ENCODE measurements at regions not wholly inside any gene's neighbourhood (a gene's known extent, or its start where the extent isn't known, plus 50 kb on each side); places are given as distances from the start of the nearest gene placed in this dataset.
"Not testable (repeated sequence)": the region's sequence is repeated elsewhere in the genome, so short reads cannot be mapped to it uniquely, and the experiment has no call there.

DNA sequence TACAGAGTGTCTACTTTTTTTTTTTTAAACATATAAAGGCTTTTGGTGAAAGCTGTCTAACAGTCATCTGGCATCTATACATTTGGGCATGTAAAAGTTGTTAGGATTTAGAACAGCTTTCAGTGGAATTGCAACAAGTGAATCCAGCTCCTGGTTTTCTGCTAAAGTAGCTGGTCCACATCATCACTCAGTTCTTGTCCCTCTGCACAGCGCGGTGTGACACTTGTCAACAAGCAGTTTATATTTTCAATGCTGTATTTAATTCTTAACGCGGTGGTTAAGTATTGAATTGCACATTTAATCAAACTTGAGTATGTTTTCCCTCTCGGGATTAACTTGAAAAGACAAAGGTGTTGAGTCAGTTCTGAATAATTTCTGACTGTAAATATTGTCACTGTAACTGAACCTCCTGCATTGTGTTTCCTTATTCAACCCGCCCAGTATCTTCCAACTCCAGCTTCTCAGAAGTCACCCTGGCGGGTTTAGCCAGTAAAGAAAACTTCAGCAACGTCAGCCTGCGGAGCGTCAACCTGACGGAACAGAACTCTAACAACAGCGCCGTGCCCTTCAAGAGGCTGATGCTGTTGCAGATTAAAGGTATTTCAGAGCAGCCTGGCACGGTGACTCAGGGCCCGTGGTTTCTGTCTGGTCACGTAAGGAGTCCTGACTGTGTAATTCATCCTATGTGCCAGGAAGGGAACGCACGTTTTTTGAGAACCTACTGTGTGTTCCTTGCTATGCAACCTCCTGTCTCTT is 66.1 kb upstream of the LYZL2 start:
- DNase-seq: not testable (repeated sequence)

DNA sequence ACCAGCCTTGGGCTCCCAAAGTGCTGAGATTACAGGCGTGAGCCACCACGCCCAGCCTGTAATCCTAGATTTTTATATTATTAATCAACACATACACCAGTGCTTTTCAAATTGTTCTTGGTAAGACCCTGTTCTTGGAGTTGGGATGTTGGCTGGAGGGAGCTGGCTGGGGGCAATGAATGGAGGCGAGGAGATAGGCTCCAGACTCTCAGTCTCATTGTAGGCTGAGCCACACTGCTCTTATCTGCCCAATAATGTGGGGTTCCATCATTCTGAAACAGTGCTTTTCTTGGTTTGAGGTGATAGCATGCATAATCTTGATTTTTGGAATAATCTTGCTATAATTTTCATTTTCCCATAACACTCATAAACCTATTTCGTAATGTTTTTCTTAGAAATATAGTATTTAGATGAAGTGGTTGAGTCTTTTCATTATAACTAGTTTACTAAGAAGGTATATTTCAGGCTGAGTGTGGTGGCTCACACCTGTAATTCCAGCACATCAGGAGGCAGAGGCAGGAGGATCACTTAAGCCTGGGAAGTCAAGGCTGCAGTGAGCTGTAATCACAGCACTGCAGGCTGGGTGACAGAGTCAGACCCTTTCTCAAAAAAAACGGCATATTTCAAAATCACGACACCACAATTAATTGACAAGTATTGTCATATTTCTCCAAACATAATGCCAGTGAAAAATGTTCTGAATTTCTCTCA is 65.1 kb upstream of the LYZL2 start:
- no peak for DNase-seq

DNA sequence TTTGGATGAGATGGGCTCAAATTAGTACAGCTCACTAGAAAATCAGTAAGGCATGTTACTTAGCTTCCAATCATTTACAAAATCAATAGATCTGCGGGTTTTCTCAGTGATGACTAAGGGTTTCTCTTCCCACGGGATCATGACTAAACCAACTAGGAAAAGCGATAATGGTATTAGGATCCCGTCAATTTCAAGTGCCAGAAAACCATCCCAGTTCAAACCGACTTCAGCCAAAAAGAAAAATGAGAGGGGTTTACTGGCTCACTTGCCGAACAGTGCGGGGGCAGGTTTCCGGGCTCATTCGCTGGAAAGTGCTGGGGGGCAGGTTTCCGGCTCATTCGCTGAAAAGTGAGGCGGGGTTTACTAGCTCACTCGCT is 62.1 kb upstream of the LYZL2 start:
- DNase-seq: no peak

DNA sequence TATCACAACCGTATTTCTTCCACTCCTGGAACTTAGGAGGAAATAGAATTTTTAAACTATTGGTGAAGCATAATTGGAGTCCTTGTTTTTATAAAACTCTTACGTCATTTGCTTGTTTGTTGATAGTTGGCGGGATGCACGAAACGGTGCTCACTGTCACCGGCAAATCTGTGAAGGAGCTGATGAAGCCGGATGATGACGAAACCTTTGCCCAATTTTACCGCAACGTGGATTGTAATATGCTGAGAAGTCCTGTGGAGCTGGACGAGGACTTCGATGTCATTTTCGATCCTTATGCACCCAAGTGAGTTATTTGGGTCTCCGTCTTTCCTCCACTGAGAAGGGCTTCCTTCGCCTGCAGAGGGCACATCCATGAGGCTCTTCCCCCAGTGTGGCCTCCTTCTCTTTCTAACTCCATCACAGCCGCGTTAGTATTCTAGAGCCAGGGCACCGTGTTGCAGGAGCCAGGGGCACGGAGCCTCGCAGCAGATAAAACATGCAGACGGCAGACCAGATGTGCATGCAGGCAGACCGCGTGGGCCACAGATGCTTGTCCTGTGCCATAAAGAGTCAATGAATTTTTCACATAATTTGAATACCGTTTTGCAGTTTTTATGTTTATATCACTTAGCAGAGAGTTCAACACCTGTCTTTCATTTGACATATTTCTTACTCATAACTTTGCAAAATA is 61.5 kb upstream of the LYZL2 start:
- not testable (repeated sequence) for DNase-seq

DNA sequence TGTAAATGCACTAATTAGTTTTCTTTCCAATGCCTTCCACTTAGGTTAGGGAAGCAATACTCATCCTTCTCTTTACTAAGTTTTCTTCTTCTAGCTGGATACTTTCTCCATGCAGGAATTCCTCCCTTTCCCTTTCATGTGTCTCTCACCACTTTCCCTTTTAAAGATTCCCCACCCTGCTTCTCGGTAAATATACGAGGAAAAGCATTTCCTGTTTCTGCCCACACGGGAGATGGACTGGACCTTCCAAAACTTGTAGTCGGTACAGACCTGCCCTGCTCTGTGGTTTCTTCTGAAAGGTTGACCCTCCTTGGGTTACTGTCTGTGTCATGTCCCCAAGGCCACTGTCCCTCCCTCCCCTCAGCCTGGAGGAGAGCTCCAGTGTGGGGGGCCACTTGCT is 58.9 kb upstream of the LYZL2 start:
- no peak for DNase-seq

DNA sequence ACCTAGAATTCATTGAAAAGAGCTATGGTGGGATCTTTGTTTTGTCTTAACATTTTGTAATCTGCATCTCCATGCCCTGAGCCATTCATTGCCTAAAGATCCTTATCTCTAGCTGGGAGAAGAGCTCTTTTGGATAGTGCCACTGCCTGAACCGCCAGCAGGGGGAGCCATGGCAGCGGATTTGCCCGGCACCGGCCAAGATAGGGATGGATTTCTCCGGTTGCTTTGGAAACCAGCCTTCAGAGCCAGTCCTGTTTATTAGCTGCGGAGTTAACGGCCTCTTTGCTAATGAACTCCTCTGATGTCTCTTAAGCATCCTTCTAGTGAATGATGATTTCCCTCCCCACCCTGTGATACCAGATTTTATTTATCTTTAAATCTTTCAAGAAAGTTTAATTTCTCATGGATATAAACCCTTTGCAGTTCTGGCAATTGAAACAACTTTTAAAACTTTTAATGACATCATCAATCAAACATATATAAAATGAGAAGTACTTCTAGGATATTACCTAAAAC is 58.2 kb upstream of the LYZL2 start:
- DNase-seq: peak; percentile 76

DNA sequence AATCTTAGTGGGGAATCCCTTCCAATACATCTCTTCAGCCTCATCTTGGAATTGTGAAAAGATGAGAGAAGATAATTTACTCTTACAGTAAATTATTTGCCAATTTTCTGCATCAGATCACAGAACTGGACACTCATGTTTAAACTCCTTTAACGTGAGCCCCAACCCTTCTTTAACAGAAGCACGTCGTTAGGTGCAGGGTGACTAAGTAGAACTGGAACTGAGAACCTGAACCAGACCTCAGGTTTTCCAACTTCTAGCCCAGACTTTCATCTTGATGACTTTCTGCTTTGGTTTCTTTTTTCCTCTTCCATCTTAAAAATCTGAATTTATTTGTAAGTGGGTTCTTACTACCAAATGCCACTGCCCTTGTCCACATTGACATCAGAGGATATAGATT is 57.2 kb upstream of the LYZL2 start:
- no peak for DNase-seq

DNA sequence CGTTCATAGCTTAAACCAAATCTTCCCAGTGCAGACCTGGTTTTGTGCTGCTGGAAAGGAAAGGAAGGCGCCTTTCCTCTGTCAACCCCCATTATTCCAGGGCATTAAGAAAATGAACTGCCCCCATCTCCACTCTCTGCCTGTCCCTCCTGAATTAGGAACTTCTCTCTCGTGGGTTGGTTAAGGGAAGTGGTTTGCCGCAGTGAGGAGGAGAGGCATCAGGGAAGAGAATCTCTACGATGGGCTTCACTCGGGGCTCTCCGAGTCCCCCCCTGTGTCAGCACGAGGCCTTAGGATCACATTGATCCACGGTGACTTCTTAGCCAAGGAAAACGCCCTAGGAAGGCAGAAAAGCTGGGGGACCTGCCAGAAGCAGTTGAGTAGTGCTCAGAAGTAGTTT is 53.9 kb upstream of the LYZL2 start:
- no peak for DNase-seq

DNA sequence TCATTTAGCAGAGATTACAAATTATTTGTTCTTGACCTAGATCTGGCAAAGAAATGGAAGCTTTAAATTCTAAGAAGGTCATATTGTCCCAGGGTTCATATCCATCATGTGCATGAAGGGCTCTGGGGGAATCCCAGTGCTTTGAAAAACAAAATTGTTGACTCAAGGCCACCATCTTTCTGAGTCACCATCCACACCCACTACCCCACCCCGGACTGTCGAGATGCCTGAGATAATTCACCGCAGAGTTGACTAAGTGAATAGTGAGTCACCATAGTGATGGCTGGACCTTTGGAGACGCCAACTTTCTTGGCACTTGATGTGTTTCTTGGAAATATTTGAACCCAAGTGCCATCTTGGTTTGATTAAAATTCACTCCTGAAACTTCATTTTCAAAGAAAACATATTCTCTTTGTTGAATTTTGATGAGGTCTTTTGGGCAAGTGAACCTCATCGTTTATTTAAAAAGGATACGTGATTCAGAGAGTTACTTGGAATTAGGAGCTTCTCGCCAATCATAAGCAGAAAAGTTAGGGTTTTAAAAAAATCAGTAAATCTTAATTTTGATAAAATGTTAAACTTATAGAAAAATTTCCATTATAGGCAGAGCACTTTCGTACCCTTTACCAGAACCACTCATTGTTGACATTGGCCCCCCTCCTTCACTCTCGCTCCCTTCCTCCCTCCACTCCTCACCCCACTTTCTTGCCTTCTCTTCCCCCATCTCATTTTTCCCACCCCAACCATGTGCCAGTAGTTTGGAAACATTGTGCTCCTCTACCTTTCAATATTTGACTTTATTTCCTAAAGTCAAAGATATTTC is 53.0 kb upstream of the LYZL2 start:
- DNase-seq: not testable (repeated sequence)

DNA sequence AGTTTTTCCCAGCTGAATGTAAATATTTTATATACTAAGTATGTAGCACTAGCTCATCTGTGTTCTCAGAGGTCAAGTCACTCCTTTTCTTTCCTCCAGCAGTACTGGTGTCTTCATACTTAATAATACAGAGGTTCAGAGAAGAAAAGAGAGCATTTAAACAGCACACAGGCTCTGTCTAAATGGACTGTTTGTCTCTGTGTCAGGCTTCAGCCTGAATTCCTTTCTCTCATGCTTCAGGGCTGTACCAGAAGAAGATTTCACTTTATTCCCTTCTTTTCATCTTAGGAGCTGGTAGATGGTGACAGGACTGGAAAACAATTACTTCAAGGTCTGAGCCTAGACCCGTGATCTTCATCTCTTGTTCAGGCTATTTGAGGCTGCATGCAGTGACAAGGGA is 51.4 kb upstream of the LYZL2 start:
- DNase-seq: no peak
